Activated T-cell treated with anti-CD3 and anti-CD28 coated beads for 1 hour (primary cell): ENCODE measurements at regions not wholly inside any gene's neighbourhood (a gene's known extent, or its start where the extent isn't known, plus 50 kb on each side); places are given as distances from the start of the nearest gene placed in this dataset.
"Not testable (repeated sequence)": the region's sequence is repeated elsewhere in the genome, so short reads cannot be mapped to it uniquely, and the experiment has no call there.

Experiments used
- DNase-seq: peaks from one replicate; pipeline ENCODE4 v3.0.0-alpha.2; 2020; ENCODE audit warnings: low read depth

DNA sequence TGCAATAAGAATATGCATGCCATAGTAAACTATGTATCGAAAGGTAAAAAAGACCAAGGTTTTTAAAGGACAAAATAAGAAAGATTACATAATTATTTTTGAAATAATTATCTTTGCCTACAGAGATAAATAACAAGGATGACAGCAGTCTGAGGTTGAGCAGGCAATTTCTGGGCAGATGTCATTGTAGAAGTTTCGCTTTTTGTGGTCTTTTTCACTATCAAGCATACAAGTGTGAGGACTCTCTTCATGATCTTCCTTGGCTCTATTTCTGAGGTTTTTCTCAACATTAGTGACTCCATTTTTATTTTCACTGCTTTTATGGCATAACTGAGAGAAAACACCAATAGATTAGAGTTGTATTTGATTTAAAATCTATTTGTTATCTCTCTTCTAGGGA is 1337.9 kb upstream of the EPHA6 start:
- no peak for DNase-seq

DNA sequence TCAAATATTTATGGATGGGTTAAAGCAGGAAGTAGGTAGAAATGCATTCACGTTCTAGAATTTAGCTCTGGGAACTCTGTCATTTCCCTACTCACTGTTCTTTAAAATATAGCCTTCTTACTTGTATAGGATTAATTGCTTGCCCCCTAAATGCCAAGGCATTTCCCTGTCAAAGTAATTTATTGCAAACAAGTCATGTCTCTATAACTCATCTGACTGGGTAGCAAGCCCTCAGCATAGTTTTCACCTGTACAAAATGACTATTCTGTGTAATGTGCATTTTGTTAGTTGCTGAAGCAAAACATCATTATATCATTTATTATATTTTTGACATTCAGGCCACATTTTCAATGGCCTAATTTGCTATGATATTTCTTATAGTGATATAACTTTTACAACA is 1308.2 kb upstream of the EPHA6 start:
- DNase-seq: no peak

DNA sequence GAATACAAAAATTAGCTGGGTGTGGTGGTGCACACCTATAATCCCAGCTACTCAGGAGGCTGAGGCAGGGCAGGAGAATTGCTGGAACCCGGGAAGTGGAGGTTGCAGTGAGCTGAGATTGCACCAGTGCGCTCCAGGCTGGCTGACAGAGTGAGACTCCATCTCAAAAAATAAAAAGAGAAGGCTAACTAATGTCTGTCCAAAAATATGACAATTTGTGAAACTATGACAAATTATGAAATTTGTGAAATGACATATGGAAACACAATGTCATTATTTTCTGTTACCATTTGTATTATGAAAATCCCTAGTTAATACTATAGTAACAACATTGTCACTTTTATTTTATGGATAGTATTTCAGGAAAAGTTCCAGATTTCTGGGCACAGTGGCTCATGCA is 1306.3 kb upstream of the EPHA6 start:
- DNase-seq: no peak

DNA sequence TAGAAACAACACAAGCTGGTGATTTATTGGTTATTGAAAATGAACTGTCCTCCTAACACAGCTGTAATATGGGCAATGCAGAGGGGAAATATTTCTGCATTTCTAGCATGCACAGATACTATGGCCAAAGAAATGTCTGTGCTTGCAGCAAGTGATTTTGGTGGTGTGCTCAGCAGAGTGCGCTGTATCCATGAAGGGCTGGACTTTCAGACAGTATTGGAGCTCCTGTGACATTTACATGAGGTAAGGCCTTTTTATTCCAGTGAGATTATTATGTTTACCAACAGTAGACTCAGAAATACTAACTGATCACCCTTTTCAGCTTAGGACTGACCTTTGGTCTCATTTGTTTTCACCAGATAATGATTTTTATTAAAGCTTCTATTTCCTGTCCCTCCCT is 1302.6 kb upstream of the EPHA6 start:
- no peak for DNase-seq

DNA sequence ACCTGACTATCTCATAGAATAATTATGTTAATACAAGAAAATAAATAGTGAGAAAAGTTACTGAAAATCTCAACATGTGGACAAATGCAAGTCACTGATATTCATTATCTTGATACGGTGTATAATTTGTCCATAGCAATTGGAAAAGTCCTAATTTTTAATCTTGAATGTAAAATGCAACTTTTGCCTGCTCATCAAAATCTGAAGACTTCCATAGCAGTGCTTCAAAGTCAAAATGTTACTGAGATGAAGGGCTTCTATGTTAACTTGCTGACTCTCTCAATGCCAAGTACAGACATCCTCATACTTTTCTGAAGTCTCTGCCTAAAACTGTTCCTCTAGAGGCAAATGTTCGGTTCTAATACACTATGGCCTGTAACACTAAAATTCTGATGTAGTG is 1300.1 kb upstream of the EPHA6 start:
- no peak for DNase-seq

GRCh38 chr3:95521396-95521795 is 1293.0 kb upstream of the EPHA6 start:
- DNase-seq: no peak

GRCh38 chr3:95522449-95522848 is 1291.9 kb upstream of the EPHA6 start:
- no peak for DNase-seq

- no peak for DNase-seq
These were observed 1274.4 kb upstream of the EPHA6 start for GRCh38 chr3:95539950-95540483.

DNA sequence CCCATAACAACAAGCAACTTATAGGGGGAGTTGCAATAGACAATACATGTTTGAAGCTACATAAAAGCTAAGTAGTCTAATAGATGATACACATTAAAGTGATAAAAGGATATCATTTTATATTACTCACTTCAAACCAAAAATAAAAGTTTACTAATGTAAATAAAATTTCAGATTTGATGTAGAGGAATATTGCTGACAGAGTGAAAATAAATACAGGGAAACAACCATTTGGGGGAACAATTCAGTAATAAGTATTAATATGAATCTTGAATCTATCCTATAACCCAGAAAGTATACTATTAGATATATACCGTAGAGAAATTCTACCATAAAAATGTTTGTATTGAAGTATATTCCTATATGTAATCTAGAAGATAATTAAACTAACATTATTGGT is 1248.9 kb upstream of the EPHA6 start:
- no peak for DNase-seq

DNA sequence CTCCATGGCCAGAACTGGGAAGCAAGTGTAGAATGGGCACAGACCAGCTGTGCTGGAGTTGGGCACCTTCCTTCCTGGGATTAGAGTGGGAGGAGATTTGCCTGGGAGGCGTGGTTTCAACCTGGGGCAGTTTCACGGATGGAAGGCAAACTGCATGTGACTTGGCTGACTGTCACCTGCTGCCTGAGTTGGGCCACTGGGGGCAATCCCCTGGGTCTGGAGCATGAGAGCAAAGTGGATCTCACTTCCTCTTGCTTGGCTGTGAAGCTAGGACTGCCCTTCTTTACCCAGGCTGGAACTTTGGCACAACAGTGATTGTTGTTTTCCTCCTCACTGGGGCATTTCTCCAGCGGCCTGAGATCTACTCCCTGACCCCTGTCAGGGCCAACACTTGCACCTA is 1247.0 kb upstream of the EPHA6 start:
- DNase-seq: no peak

DNA sequence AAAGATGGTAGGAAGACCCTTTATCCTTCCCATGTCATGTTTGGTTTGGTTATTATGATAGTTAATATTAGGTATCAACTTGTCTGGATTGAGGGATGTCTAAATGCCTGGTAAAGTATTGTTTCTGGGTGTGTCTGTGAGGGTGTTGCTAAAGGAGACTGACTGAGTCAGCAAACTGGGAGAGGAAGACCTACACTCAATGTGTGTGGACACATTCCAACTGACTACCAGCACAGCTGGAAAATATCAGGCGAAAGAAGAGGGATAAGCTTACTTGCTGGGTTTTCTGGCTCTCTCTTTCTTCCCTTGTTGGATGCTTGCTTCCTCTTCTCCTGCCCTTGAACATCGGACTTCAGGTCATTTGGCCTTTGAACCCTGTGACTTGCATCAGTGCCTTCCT is 1227.6 kb upstream of the EPHA6 start:
- DNase-seq: no peak

DNA sequence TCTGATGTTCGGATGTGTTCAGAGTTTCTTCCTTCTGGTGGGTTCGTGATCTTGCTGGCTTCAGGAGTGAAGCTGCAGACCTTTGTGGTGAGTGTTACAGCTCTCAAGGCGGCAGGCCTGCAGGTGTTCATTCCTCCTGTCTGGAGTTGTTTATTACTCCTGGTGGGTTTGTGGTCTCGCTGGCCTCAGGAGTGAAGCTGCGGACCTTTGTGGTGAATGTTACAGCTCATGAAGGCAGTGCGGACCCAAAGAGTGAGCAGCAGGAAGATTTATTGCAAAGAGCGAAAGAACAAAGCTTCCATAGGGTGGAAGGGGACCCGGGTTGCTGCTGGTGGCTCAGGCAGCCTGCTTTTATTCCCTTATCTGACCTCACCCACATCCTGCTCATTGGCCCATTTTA is 1226.8 kb upstream of the EPHA6 start:
- DNase-seq: not testable (repeated sequence)

GRCh38 chr3:95588473-95588872 is 1225.9 kb upstream of the EPHA6 start:
- DNase-seq: no peak

DNA sequence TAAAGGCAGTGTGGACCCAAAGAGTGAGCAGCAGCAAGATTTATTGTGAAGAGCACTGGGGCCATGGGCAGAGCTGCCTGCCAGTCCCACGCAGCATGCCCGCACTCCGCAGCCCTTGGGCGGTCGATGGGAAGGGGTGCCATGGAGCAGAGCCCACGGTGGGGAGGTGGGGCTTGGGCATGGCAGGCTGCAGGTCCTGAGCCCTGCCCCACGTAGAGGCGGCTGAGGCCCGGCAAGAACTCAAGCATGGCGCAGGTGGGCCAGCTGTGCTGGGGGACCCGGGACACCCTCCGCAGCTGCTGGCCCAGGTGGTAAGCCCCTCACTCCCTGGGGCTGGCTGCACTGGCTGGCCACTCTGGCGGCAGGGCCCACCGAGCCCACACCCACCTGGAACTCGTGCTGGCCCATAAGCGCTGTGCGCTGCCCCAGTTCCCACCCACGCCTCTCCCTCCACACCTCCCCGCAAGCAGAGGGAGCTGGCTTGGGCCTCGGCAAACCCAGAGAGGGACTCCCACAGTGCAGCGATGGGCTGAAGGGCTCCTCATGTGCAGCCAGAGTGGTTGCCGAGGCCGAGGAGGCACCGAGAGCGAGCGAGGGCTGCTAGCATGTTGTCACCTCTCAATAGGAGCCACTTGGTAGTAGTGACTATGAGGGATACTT is 1218.8 kb upstream of the EPHA6 start:
- DNase-seq: no peak

DNA sequence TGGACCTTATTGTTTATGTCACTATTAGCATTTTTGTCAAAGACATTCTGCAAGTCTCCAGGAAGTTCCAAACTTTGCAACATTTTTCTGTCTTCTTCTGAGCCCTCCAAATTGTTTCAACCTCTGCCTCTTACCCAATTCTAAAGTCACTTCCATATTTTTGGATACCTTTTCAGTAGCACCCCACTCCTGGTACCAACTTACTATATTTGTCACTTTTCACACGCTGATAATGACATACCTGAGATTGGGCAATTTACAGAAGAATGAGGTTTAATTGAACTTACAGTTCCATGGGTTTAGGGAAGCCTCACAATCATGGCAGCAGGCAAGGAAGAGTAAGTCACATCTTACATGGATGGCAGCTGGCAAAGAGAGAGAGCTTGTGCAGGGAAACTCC is 1206.5 kb upstream of the EPHA6 start:
- DNase-seq: no peak

DNA sequence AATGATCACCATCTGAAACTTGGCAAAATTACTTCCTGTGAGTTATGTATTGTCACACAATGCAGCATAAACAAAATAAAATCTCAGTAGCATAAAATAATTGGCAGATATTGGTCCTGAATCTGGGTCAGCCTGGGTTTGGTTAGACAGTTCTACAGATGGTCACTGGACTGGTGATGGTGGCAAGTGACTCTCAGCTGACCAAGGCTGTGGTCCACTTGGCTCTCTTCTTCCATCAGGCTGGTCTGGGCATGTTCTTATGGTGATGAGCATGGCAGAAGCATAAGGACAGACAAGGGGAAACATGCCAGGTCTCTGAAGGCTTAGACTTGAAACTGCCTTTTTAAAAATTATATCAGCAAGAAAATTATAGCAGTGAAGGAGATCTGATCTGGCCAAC is 1205.0 kb upstream of the EPHA6 start:
- no peak for DNase-seq

GRCh38 chr3:95612611-95613010 is 1201.8 kb upstream of the EPHA6 start:
- no peak for DNase-seq

DNA sequence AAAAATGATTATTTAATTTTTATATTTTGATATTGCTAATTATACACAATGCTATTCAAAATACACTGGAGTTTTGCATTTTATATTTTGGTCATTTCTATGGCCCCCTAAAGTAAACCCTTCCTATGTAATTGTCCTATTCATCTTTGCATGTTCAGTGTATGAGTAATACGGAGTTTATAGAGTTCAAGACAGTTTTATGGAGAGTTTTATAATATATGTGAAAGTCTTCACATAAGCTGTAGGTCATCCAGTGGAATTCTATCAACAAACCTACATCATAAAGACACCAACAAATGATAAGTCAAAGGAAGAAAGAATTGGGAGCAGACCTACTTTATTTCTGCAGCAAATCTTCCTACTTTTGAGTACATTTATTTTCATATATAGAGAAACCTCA is 1200.4 kb upstream of the EPHA6 start:
- no peak for DNase-seq

DNA sequence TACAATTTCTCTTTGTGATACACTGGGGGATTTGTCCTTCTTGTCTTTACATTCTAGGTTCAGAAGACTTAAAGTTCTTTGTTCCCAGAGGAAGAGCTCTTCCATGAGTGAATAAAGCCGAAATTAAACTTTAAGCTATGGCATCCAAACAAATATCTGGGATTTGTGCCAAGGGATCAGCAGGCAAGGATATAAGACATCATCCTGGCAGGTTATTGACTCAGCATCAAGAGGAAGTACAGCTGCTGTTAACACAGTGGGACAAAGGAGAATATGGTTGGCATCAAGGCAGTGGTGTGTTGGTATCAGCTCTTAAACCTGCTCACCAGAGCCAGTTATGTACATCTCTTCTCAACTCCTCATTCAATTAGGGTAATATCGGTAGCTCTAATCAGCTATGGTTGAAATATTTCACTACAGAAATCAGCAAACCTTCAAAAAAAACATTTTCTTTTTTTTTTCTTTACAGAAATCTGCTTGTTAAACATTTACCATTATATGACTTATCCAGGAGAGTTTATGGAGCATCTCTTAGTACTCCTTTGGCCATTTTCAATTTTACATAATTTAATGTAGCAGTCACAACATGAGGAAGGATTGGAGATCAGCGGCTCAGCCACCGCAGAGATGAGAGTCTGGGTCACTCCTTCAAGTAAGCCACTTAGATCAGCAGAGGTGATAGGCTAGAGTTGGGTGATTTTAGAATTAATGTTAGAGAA is 1198.6 kb upstream of the EPHA6 start:
- DNase-seq: no peak

DNA sequence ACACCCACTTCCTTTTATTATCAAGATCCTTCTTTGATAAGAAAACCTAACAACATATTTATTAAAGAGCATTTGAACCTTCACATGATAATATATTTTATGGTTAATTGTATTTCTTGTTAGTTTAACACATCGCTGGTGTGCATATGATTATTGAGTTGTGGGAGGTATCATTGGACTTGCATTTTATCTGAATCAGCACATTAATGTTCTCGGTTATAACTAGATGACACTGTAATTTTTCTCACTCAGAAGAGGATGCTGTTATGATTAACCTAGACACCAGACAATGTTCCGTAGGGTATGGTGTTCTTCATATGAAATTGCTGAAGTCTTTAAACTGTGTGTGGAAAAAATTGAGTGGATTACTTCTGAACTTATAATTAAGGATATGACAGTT is 1188.3 kb upstream of the EPHA6 start:
- DNase-seq: no peak

- DNase-seq: no peak
These were observed 1187.1 kb upstream of the EPHA6 start for GRCh38 chr3:95627293-95627692.

- DNase-seq: no peak
These were observed 1186.7 kb upstream of the EPHA6 start for GRCh38 chr3:95627697-95628096.

GRCh38 chr3:95629802-95630201 is 1184.6 kb upstream of the EPHA6 start:
- no peak for DNase-seq

DNA sequence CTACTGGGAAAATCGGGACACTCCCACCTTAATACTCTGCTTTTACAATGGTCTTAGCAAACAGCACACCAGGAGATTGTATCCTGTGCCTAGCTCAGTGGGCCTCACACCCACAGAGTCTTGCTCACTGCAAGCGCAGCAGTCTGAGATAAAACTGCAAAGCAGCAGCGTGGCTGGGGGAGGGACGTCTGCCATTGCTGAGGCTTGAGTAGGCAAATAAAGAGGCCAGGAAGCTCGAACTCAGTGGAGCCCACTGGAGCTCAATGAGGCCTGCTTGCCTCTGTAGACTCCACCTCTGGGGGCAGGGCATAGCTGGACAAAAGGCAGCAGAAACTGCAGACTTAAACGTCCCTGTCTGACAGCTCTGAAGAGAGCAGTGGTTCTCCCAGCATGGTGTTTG is 1169.1 kb upstream of the EPHA6 start:
- no peak for DNase-seq
